ENCODE measurements at regions not wholly inside any gene's neighbourhood (a gene's known extent, or its start where the extent isn't known, plus 50 kb on each side); places are given as distances from the start of the nearest gene placed in this dataset.

- no peak overlapping the region for H3K4me3 ChIP-seq (ENCODE audit: low read depth, poor library complexity, severe bottlenecking)
- intact Hi-C loops (cut with DNase I; ENCODE audit: low total_unique reads), result no loop called here
- no peak for DNase-seq (ENCODE audit: low spot score in 2 of 2)
- 93 to 95% methylated on average over 2 of the region's 2 CpGs for WGBS, 2 donors
- TF ChIP-seq CTCF (IDR thresholded peaks at IDR 0.05), result no peak
- TF ChIP-seq POLR2A (IDR thresholded peaks at IDR 0.05), result no peak
Measured at GRCh38 chr3:46092702-46093080, 65.4 kb upstream of the XCR1 start.

- TF ChIP-seq CTCF (IDR thresholded peaks at IDR 0.05), result no peak
- TF ChIP-seq POLR2A (IDR thresholded peaks at IDR 0.05), result no peak
- WGBS, 2 donors, result 67 to 76% methylated on average over 4 of the region's 4 CpGs
- DNase-seq (ENCODE audit: low spot score in 2 of 2), result no peak
- intact Hi-C loops (cut with DNase I; ENCODE audit: low total_unique reads), result no loop called here
- no peak overlapping the region for H3K4me3 ChIP-seq (ENCODE audit: low read depth, poor library complexity, severe bottlenecking)
Measured at GRCh38 chr3:46091741-46092701, 64.7 kb upstream of the XCR1 start.

GRCh38 chr3:46091046-46091445, 63.8 kb upstream of the XCR1 start:
- WGBS, 2 donors, result 70 to 88% methylated on average over 3 of the region's 3 CpGs
- no peak overlapping the region for H3K4me3 ChIP-seq (ENCODE audit: low read depth, poor library complexity, severe bottlenecking)
- intact Hi-C loops (cut with DNase I; ENCODE audit: low total_unique reads), result no loop called here
- no peak for DNase-seq (ENCODE audit: low spot score in 2 of 2)
- TF ChIP-seq POLR2A (IDR thresholded peaks at IDR 0.05) (no peak), CTCF (IDR thresholded peaks at IDR 0.05) (no peak)

- no peak for DNase-seq (ENCODE audit: low spot score in 2 of 2)
- no peak for TF ChIP-seq CTCF (IDR thresholded peaks at IDR 0.05)
- no peak overlapping the region for H3K4me3 ChIP-seq (ENCODE audit: low read depth, poor library complexity, severe bottlenecking)
- intact Hi-C loops (cut with DNase I; ENCODE audit: low total_unique reads), result no loop called here
- WGBS, 2 donors, result 59 to 60% methylated on average over 4 of the region's 4 CpGs
Measured at GRCh38 chr3:46090161-46090591, 62.9 kb upstream of the XCR1 start.

- H3K4me3 ChIP-seq (ENCODE audit: low read depth, poor library complexity, severe bottlenecking), result no peak overlapping the region
- peak; percentile 75 to 91 for DNase-seq (ENCODE audit: low spot score in 2 of 2)
- WGBS, 2 donors, result 79 to 87% methylated on average over 5 of the region's 5 CpGs
- intact Hi-C loops (cut with DNase I; ENCODE audit: low total_unique reads), result no loop called here
- TF ChIP-seq CTCF (IDR thresholded peaks at IDR 0.05), result no peak
- no peak for TF ChIP-seq POLR2A (IDR thresholded peaks at IDR 0.05)
Measured at GRCh38 chr3:46089237-46090011, 62.1 kb upstream of the XCR1 start.
